Endothelial cell of umbilical vein (primary cell): ENCODE measurements at regions not wholly inside any gene's neighbourhood (a gene's known extent, or its start where the extent isn't known, plus 50 kb on each side); places are given as distances from the start of the nearest gene placed in this dataset.

ENCODE experiments used
- BruUV-seq: library from RNA; stranded (reverse); fragments of 400-500 nt; replicated peaks from 2 replicates; lab custom pipeline; 2021; lab: Mats Ljungman, UMichigan
- CTCF ChIA-PET: fragments of 300-600, 350-600 bp; sonication (Branson Sonifier 250); formaldehyde crosslinking; loops from one replicate; lab custom pipeline; 2021; ENCODE audit warnings: antibody characterized with exemption, inconsistent platforms; lab: Charles Lee
- POLR2A ChIA-PET: fragments of 300-600, 350-600 bp; sonication (Branson Sonifier 250); formaldehyde crosslinking; loops from one replicate; lab custom pipeline; 2021; ENCODE audit warnings: antibody characterized with exemption, inconsistent platforms; lab: Charles Lee
- DNase-seq: peaks from one replicate; pipeline ENCODE4 v3.0.0-alpha.2; 2011; ENCODE audit warnings: low read depth, low spot score
- FAIRE-seq: peaks from 2 replicates; lab custom pipeline; 2011; peaks lifted over from hg19 to GRCh38; lab: Jason Lieb, UNC
- H2AFZ ChIP-seq: 2 replicates; pipeline ENCODE4 v1.6.0; 2012; ENCODE audit warnings: low read depth, low read length, control low read depth, inconsistent platforms
- H3K27ac ChIP-seq: 2 replicates; pipeline ENCODE4 v1.5.1; 2011; ENCODE audit warnings: low read depth, mild to moderate bottlenecking, control low read depth, low read length, moderate library complexity; ENCODE audit not compliant: insufficient read depth
- H3K27me3 ChIP-seq, 2 experiments: 2 replicates each; pipeline versions ENCODE4 v1.6.0 to v1.6.1; 2011; ENCODE audit warnings: low read length in 2 of 2, mixed read lengths in 1 of 2; ENCODE audit not compliant: control insufficient read depth in 2 of 2, insufficient read depth in 2 of 2
- H3K36me3 ChIP-seq, 2 experiments: 2 replicates in 1 of 2; 3 replicates in 1 of 2; pipeline ENCODE4 v1.5.1; 2011; ENCODE audit warnings: low read length in 2 of 2, mild to moderate bottlenecking in 1 of 2, moderate library complexity in 1 of 2; ENCODE audit not compliant: control insufficient read depth in 2 of 2, insufficient read depth in 2 of 2; ENCODE audit errors: extremely low read depth in 1 of 2
- H3K4me1 ChIP-seq: 3 replicates; pipeline ENCODE4 v1.5.1; 2011; ENCODE audit warnings: mild to moderate bottlenecking, low read length; ENCODE audit not compliant: control insufficient read depth, insufficient read depth; ENCODE audit errors: extremely low read depth
- H3K4me2 ChIP-seq: 2 replicates; pipeline ENCODE4 v1.6.1; 2011; ENCODE audit warnings: low read length, control low read depth, mixed read lengths; ENCODE audit not compliant: insufficient read depth
- H3K4me3 ChIP-seq, 3 experiments: fragments of 200-600 bp in 1 of 3; sonication (generic), shearing (Covaris generic) in 1 of 3; replicated peaks in 1 of 3; 2 replicates each; pipeline ENCODE4 v1.5.1; 2011 to 2016; ENCODE audit warnings: control low read depth in 3 of 3, low read length in 3 of 3, mild to moderate bottlenecking in 2 of 3, inconsistent platforms in 1 of 3, low read depth in 1 of 3, moderate library complexity in 1 of 3; ENCODE audit not compliant: insufficient read depth in 1 of 3
- H3K79me2 ChIP-seq: 2 replicates; pipeline ENCODE4 v1.6.0; 2012; ENCODE audit warnings: low read length, inconsistent platforms; ENCODE audit not compliant: control insufficient read depth, insufficient read depth
- H3K9ac ChIP-seq: replicated peaks from 2 replicates; pipeline ENCODE3; 2011; ENCODE audit warnings: low read length, control low read depth; ENCODE audit not compliant: insufficient read depth; ENCODE audit errors: extremely low read depth
- H3K9me1 ChIP-seq: replicated peaks from 3 replicates; pipeline ENCODE4 v1.6.0; 2011; ENCODE audit warnings: mild to moderate bottlenecking, low read length; ENCODE audit not compliant: control insufficient read depth, insufficient read depth; ENCODE audit errors: extremely low read depth
- H3K9me3 ChIP-seq: replicated peaks from 2 replicates; pipeline ENCODE4 v1.5.1; 2012; ENCODE audit warnings: low read length, inconsistent platforms; ENCODE audit not compliant: control insufficient read depth, insufficient read depth
- H4K20me1 ChIP-seq: replicated peaks from 2 replicates; pipeline ENCODE3; 2011; ENCODE audit warnings: mild to moderate bottlenecking, low read length; ENCODE audit not compliant: control insufficient read depth, insufficient read depth; ENCODE audit errors: extremely low read depth
- EZH2 ChIP-seq: IDR thresholded peaks from 2 replicates; pipeline ENCODE4 v1.6.1; 2012; ENCODE audit warnings: borderline replicate concordance, low read depth, mild to moderate bottlenecking, moderate library complexity, low read length, inconsistent platforms; ENCODE audit not compliant: severe bottlenecking
- FOS ChIP-seq: IDR thresholded peaks from 2 replicates; pipeline ENCODE4 v1.6.1; 2011; ENCODE audit warnings: mild to moderate bottlenecking, low read length, moderate library complexity, borderline replicate concordance; ENCODE audit not compliant: insufficient read depth
- GATA2 ChIP-seq: IDR thresholded peaks from 2 replicates; pipeline ENCODE4 v1.7.0; 2011; ENCODE audit warnings: low read depth, mild to moderate bottlenecking, moderate library complexity, mixed read lengths, low read length; ENCODE audit not compliant: insufficient read length, insufficient read depth
- JUN ChIP-seq: IDR thresholded peaks from 2 replicates; pipeline ENCODE4 v1.6.1; 2011; ENCODE audit warnings: borderline replicate concordance, low read depth; ENCODE audit not compliant: insufficient read length, insufficient read depth
- MAX ChIP-seq: IDR thresholded peaks from 2 replicates; pipeline ENCODE4 v1.6.1; 2011; ENCODE audit not compliant: insufficient read depth, insufficient read length
- MYC ChIP-seq: IDR thresholded peaks from one replicate; pipeline ENCODE4 v1.6.1; 2011; ENCODE audit warnings: mild to moderate bottlenecking, low read depth, low read length
- POLR2A ChIP-seq: IDR thresholded peaks from 2 replicates; pipeline ENCODE4 v1.6.1; 2012; ENCODE audit warnings: low read depth, mild to moderate bottlenecking, control low read depth, low read length
- POLR2AphosphoS5 ChIP-seq: IDR thresholded peaks from 2 replicates; pipeline ENCODE4 v1.6.1; 2012; ENCODE audit warnings: low read depth, mild to moderate bottlenecking, control low read depth, low read length, moderate library complexity; ENCODE audit not compliant: insufficient read depth
- dilution Hi-C: fragments of 300-500 bp; cut with MboI; formaldehyde crosslinking; loops from one replicate; pipeline ENCODE4 v1.15.0; 2019; ENCODE audit warnings: low sequenced_read_pairs; ENCODE audit not compliant: extremely low pct_ligation_motif_present
- intact Hi-C: fragments of 100-400 bp; cut with micrococcal nuclease; formaldehyde crosslinking; loops from one replicate; pipeline ENCODE4 v1.10.0; 2022
- TF ChIP-seq, protein P1 (sequence below), 2 donors: IDR thresholded peaks; 1 replicate in 1 of 2; 2 replicates in 1 of 2; pipeline ENCODE4 v1.5.1; 2011; ENCODE audit warnings: low read length in 2 of 2, mild to moderate bottlenecking in 2 of 2, moderate library complexity in 2 of 2, control low read depth in 1 of 2, inconsistent platforms in 1 of 2, low read depth in 1 of 2; ENCODE audit not compliant: insufficient read depth in 1 of 2; ENCODE audit errors: extremely low read depth in 1 of 2

- DNase-seq (no peak), FAIRE-seq (no peak)
- dilution Hi-C loops: no loop called here
- H3K27ac ChIP-seq: no peak overlapping the region
- no peaks in the 10 kb centered on the region for H3K36me3 ChIP-seq
- CTCF ChIA-PET: no interaction called here
- no peak overlapping the region for H3K9ac ChIP-seq
- H3K27me3 ChIP-seq: no peaks in the 10 kb centered on the region
- no peaks in the 10 kb centered on the region for H4K20me1 ChIP-seq
- POLR2A ChIA-PET: no interaction called here
- H3K79me2 ChIP-seq: no peaks in the 10 kb centered on the region
- H3K4me1 ChIP-seq: no peaks in the 10 kb centered on the region
- H3K9me3 ChIP-seq: peaks cover 5% of the 10 kb centered on the region
- intact Hi-C loops: no loop called here
- H2AFZ ChIP-seq: no peak overlapping the region
- H3K4me3 ChIP-seq: no peak overlapping the region
- H3K9me1 ChIP-seq: no peaks in the 10 kb centered on the region
- no TSS peak for BruUV-seq
- TF ChIP-seq POLR2AphosphoS5 (no peak), MYC (no peak), POLR2A (no peak), GATA2 (no peak), FOS (no peak), JUN (no peak), EZH2 (no peak), MAX (no peak)
- TF ChIP-seq, protein P1, sequence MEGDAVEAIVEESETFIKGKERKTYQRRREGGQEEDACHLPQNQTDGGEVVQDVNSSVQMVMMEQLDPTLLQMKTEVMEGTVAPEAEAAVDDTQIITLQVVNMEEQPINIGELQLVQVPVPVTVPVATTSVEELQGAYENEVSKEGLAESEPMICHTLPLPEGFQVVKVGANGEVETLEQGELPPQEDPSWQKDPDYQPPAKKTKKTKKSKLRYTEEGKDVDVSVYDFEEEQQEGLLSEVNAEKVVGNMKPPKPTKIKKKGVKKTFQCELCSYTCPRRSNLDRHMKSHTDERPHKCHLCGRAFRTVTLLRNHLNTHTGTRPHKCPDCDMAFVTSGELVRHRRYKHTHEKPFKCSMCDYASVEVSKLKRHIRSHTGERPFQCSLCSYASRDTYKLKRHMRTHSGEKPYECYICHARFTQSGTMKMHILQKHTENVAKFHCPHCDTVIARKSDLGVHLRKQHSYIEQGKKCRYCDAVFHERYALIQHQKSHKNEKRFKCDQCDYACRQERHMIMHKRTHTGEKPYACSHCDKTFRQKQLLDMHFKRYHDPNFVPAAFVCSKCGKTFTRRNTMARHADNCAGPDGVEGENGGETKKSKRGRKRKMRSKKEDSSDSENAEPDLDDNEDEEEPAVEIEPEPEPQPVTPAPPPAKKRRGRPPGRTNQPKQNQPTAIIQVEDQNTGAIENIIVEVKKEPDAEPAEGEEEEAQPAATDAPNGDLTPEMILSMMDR (IDR thresholded peaks at IDR 0.05; ENCODE audit: extremely low read depth in 1 of 2, insufficient read depth in 1 of 2, low read depth in 1 of 2, low read length in 2 of 2): no peak
- no peak overlapping the region for H3K4me2 ChIP-seq
Observed at GRCh38 chr22:47634347-47634746, 871.9 kb downstream of the TBC1D22A start.
